HG02642 (cell line): ENCODE measurements at regions not wholly inside any gene's neighbourhood (a gene's known extent, or its start where the extent isn't known, plus 50 kb on each side); places are given as distances from the start of the nearest gene placed in this dataset.

ENCODE experiments used
- ATAC-seq: cut with Tn5 transposase; IDR thresholded peaks from one replicate; pipeline ENCODE4 v1.9.1; 2021; ENCODE audit warnings: mild to moderate bottlenecking; ENCODE audit not compliant: unreplicated experiment, poor library complexity

GRCh38 chr1:75668813-75669212 is 55.7 kb upstream of the ACADM start:
- ATAC-seq = no peak

GRCh38 chr1:75671708-75672107 is 52.8 kb upstream of the ACADM start:
- no peak for ATAC-seq

GRCh38 chr1:75672108-75672507 is 52.4 kb upstream of the ACADM start:
- no peak for ATAC-seq

- ATAC-seq = peak; percentile 41
These were observed 51.7 kb upstream of the ACADM start for GRCh38 chr1:75672528-75673393.

- ATAC-seq = no peak
These were observed 51.1 kb upstream of the ACADM start for GRCh38 chr1:75673399-75673798.

- ATAC-seq = no peak
These were observed 50.6 kb upstream of the ACADM start for GRCh38 chr1:75673885-75674284.
